IPS DF 4.7 (cell line): ENCODE measurements at regions not wholly inside any gene's neighbourhood (a gene's known extent, or its start where the extent isn't known, plus 50 kb on each side); places are given as distances from the start of the nearest gene placed in this dataset.
A peak's percentile ranks its signal among the peaks of the same experiment; 100 is the strongest.
"Not testable (repeated sequence)": the region's sequence is repeated elsewhere in the genome, so short reads cannot be mapped to it uniquely, and the experiment has no call there.

Source experiments
- DNase-seq: peaks from one replicate; pipeline ENCODE4 v3.0.0-alpha.2; 2013; ENCODE audit warnings: low spot score; ENCODE audit errors: extremely low read depth

GRCh38 chr2:184993746-184994145 is 395.4 kb downstream of the ZNF804A start:
- DNase-seq = no peak

GRCh38 chr2:185006481-185006880 is 408.2 kb downstream of the ZNF804A start:
- DNase-seq = peak; percentile 60

GRCh38 chr2:185012643-185013042 is 414.3 kb downstream of the ZNF804A start:
- DNase-seq = no peak

- DNase-seq = no peak
Observed at GRCh38 chr2:185014076-185014475, 415.7 kb downstream of the ZNF804A start.

GRCh38 chr2:185025891-185026290 is 427.6 kb downstream of the ZNF804A start:
- not testable (repeated sequence) for DNase-seq

GRCh38 chr2:185035906-185036305 is 437.6 kb downstream of the ZNF804A start:
- DNase-seq = no peak

- no peak for DNase-seq
Observed at GRCh38 chr2:185044323-185044874, 446.1 kb downstream of the ZNF804A start.

- no peak for DNase-seq
Observed at GRCh38 chr2:185050804-185051203, 452.5 kb downstream of the ZNF804A start.

GRCh38 chr2:185063761-185064160 is 465.4 kb downstream of the ZNF804A start:
- DNase-seq = no peak

GRCh38 chr2:185066128-185066527 is 467.8 kb downstream of the ZNF804A start:
- DNase-seq = no peak

GRCh38 chr2:185069107-185069506 is 470.8 kb downstream of the ZNF804A start:
- no peak for DNase-seq

GRCh38 chr2:185074156-185074555 is 475.8 kb downstream of the ZNF804A start:
- DNase-seq = no peak

- no peak for DNase-seq
Observed at GRCh38 chr2:185082749-185083148, 484.4 kb downstream of the ZNF804A start.

GRCh38 chr2:185108588-185108987 is 510.3 kb downstream of the ZNF804A start:
- no peak for DNase-seq

GRCh38 chr2:185127412-185127811 is 529.1 kb downstream of the ZNF804A start:
- DNase-seq = no peak

GRCh38 chr2:185128346-185128745 is 530.0 kb downstream of the ZNF804A start:
- no peak for DNase-seq

- no peak for DNase-seq
Observed at GRCh38 chr2:185128996-185129395, 530.7 kb downstream of the ZNF804A start.

- DNase-seq = no peak
Observed at GRCh38 chr2:185130685-185131084, 532.4 kb downstream of the ZNF804A start.

- DNase-seq = no peak
Observed at GRCh38 chr2:185132501-185133041, 534.2 kb downstream of the ZNF804A start.

- no peak for DNase-seq
Observed at GRCh38 chr2:185137700-185138099, 539.4 kb downstream of the ZNF804A start.

- DNase-seq = no peak
Observed at GRCh38 chr2:185142677-185143076, 544.3 kb downstream of the ZNF804A start.

GRCh38 chr2:185144159-185144919 is 546.0 kb downstream of the ZNF804A start:
- DNase-seq = no peak
